ENCODE measurements at regions not wholly inside any gene's neighbourhood (a gene's known extent, or its start where the extent isn't known, plus 50 kb on each side); places are given as distances from the start of the nearest gene placed in this dataset.

DNA sequence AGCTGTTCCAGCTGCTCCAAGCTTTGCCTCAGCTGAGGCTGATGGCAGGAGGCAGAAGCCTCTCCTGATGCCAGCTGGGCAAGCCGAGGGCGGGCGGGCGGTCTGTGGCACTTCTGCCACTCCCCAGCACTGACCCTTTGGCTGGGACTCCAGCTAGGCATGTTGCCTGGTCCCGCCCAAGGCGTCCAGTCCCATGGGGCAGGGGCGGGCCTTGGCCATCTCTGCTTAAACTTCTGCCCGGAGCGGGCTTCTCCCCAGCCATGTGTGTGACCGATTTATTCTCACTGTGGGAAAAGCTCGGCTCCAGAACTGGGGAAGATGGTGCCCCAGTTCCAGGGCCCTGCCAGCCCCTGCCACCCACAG, 349.1 kb downstream of the SEC14L1 start:
- Histone ChIP-seq H3K79me1 (ENCODE audit: low read depth, low read length) (peaks cover 10% of the 10 kb centered on the region), H2AK5ac (ENCODE audit: low read depth, low read length) (no peak overlapping the region), H2BK20ac (ENCODE audit: low read length) (no peak overlapping the region), H3K27ac (ENCODE audit: low read depth, low read length) (no peak overlapping the region), H4K8ac (ENCODE audit: extremely low read depth, insufficient read depth, low read length) (no peak overlapping the region), H3K4ac (replicated peaks; ENCODE audit: insufficient read length, low read depth, low read length) (no peak overlapping the region), H2BK15ac (ENCODE audit: low read length) (no peak overlapping the region), H2BK5ac (ENCODE audit: low read depth, low read length) (no peak overlapping the region), H3K27me3 (replicated peaks in 1 of 4; ENCODE audit: control insufficient read depth in 3 of 4, extremely low read depth in 1 of 4, insufficient read depth in 3 of 4, low read length in 3 of 4) (no peaks in the 10 kb centered on the region), H4K91ac (replicated peaks; ENCODE audit: insufficient read length, low read length) (no peak overlapping the region), H3K4me1 (replicated peaks in 1 of 4; ENCODE audit: control insufficient read depth in 3 of 4, insufficient read depth in 4 of 4, low read length in 3 of 4) (peaks cover 0 to 5% (median 1%) of the 10 kb centered on the region in 4 experiments; a peak in 4 of 7 replicates), H3K14ac (ENCODE audit: insufficient read length) (no peak overlapping the region), H3K18ac (ENCODE audit: extremely low read depth, low read length) (no peak overlapping the region), H3K9ac (replicated peaks in 1 of 4; ENCODE audit: extremely low read depth in 1 of 4, low read depth in 3 of 4, low read length in 3 of 4) (no peak overlapping the region), H3K36me3 (ENCODE audit: control insufficient read depth in 2 of 4, insufficient read depth in 4 of 4, low read length in 3 of 4) (peaks cover 17 to 56% (median 35%) of the 10 kb centered on the region in 4 experiments), H3K23ac (ENCODE audit: insufficient read length) (no peak overlapping the region), H2BK120ac (replicated peaks; ENCODE audit: low read depth, low read length) (no peak overlapping the region), H3K4me2 (ENCODE audit: insufficient read depth in 1 of 2, low read depth in 2 of 2, low read length in 2 of 2) (no peak overlapping the region), H4K20me1 (replicated peaks in 1 of 2; ENCODE audit: control insufficient read depth in 1 of 2, insufficient read depth in 2 of 2, low read length in 2 of 2) (peaks cover 2 to 22% of the 10 kb centered on the region in 2 experiments), H3K79me2 (ENCODE audit: control insufficient read depth in 1 of 2, insufficient read depth in 2 of 2, low read length in 2 of 2) (peaks cover under 1 to 9% of the 10 kb centered on the region in 2 experiments; a peak in 3 of 4 replicates), H4K5ac (ENCODE audit: insufficient read length, low read depth, low read length) (no peak overlapping the region), H3K23me2 (ENCODE audit: low read depth, low read length) (peaks cover 9% of the 10 kb centered on the region; the same call in 1 of the 2 replicates), H2BK12ac (ENCODE audit: low read depth, low read length) (no peak overlapping the region), H3K56ac (replicated peaks; ENCODE audit: insufficient read length, low read depth, low read length) (no peak overlapping the region), H3K9me3 (ENCODE audit: insufficient read depth in 2 of 2, low read depth in 1 of 2, low read length in 1 of 2) (no peaks in the 10 kb centered on the region), H2AFZ (ENCODE audit: low read length) (no peak overlapping the region), H3K4me3 (ENCODE audit: extremely low read depth in 1 of 4, insufficient read depth in 2 of 4, low read depth in 3 of 4, low read length in 4 of 4) (no peak overlapping the region)
- POLR2A ChIA-PET (ENCODE audit: partially characterized antibody) = interaction anchor here (0.6 kb wide), 1 partner anchor 24 kb away, joined by 3 read pairs; no protein-coding TSS in a partner anchor
- DNase-seq (ENCODE audit: low read depth in 1 of 2, low spot score in 2 of 2) (no peak), FAIRE-seq (no peak)
- WGBS, 2 experiments (ENCODE audit: extremely low coverage in 1 of 2, insufficient coverage in 1 of 2, insufficient read length in 1 of 2, insufficient replicate concordance in 2 of 2, low coverage in 1 of 2, low lambda C conversion rate in 2 of 2, missing lambda C conversion rate in 1 of 2) = 80% methylated on average over 9 of the region's 11 CpGs; no CpG with 5 or more reads in 1 of the 2 experiments
- CTCF ChIA-PET (ENCODE audit: partially characterized antibody) = interaction anchor here (1.3 to 4.3 kb wide), 8 partner anchors 8 to 158 kb away, joined by 3 to 32 read pairs (median 3); no protein-coding TSS in a partner anchor
